Stimulated activated effector memory CD8-positive, alpha-beta T cell treated with anti-CD3 and anti-CD28 coated beads, Interleukin-12 subunit alpha, Interleukin-12 subunit beta, amount 100 ng/mL, for 72 hours (primary cell): ENCODE measurements at regions not wholly inside any gene's neighbourhood (a gene's known extent, or its start where the extent isn't known, plus 50 kb on each side); places are given as distances from the start of the nearest gene placed in this dataset.

Experiments
- ATAC-seq: fragments of 150-1000 bp; cut with Tn5 transposase; 2 replicates; pipeline ENCODE4 v1.10.0; 2021
- DNase-seq, 2 donors: peaks; one replicate each; pipeline ENCODE4 v3.0.0; 2021 to 2022; ENCODE audit warnings: low spot score in 2 of 2
- H3K27ac Mint-ChIP-seq: one replicate; pipeline ENCODE4 v1.8.0; 2022; ENCODE audit warnings: mild to moderate bottlenecking, mixed read lengths
- H3K36me3 Mint-ChIP-seq: one replicate; pipeline ENCODE4 v1.8.0; 2022; ENCODE audit warnings: mild to moderate bottlenecking, mixed read lengths
- H3K4me1 Mint-ChIP-seq: one replicate; pipeline ENCODE4 v1.8.0; 2022; ENCODE audit warnings: mixed read lengths
- H3K4me3 Mint-ChIP-seq: one replicate; pipeline ENCODE4 v1.8.0; 2022; ENCODE audit warnings: mild to moderate bottlenecking, mixed read lengths
- H3K9me3 Mint-ChIP-seq: one replicate; pipeline ENCODE4 v1.8.0; 2022; ENCODE audit warnings: mixed read lengths

GRCh38 chr4:18973296-18973695, 951.7 kb upstream of the LCORL start:
- Mint-ChIP-seq H3K27ac (no peak overlapping the region), H3K4me3 (no peak overlapping the region)

GRCh38 chr4:18961879-18962278, 940.3 kb upstream of the LCORL start:
- no peaks in the 10 kb centered on the region for H3K4me1 Mint-ChIP-seq
- no peak overlapping the region for H3K4me3 Mint-ChIP-seq
- H3K9me3 Mint-ChIP-seq: peaks cover 20% of the 10 kb centered on the region
- ATAC-seq: no peak
- no peak for DNase-seq
- H3K27ac Mint-ChIP-seq: no peak overlapping the region
- H3K36me3 Mint-ChIP-seq: no peaks in the 10 kb centered on the region

More at GRCh38 chr4:18973296-18973695, 951.7 kb upstream of the LCORL start:
- no peaks in the 10 kb centered on the region for H3K4me1 Mint-ChIP-seq
- peaks cover 10% of the 10 kb centered on the region for H3K9me3 Mint-ChIP-seq
- DNase-seq: no peak
- no peak for ATAC-seq
- no peaks in the 10 kb centered on the region for H3K36me3 Mint-ChIP-seq

GRCh38 chr4:18961266-18961665, 939.7 kb upstream of the LCORL start:
- no peak for ATAC-seq

GRCh38 chr4:18957716-18958115, 936.2 kb upstream of the LCORL start:
- DNase-seq (no peak), ATAC-seq (no peak)
- Mint-ChIP-seq H3K9me3 (peaks cover 32% of the 10 kb centered on the region), H3K4me3 (no peak overlapping the region), H3K36me3 (no peaks in the 10 kb centered on the region), H3K27ac (no peak overlapping the region), H3K4me1 (no peaks in the 10 kb centered on the region)

More at GRCh38 chr4:18961266-18961665, 939.7 kb upstream of the LCORL start:
- no peak for DNase-seq
- Mint-ChIP-seq H3K4me1 (no peaks in the 10 kb centered on the region), H3K4me3 (no peak overlapping the region), H3K9me3 (peaks cover 21% of the 10 kb centered on the region), H3K27ac (no peak overlapping the region), H3K36me3 (no peaks in the 10 kb centered on the region)

GRCh38 chr4:18954538-18954937, 933.0 kb upstream of the LCORL start:
- DNase-seq (no peak), ATAC-seq (no peak)
- Mint-ChIP-seq H3K27ac (no peak overlapping the region), H3K4me1 (no peaks in the 10 kb centered on the region), H3K36me3 (no peaks in the 10 kb centered on the region), H3K9me3 (peaks cover 27% of the 10 kb centered on the region), H3K4me3 (no peak overlapping the region)

DNA sequence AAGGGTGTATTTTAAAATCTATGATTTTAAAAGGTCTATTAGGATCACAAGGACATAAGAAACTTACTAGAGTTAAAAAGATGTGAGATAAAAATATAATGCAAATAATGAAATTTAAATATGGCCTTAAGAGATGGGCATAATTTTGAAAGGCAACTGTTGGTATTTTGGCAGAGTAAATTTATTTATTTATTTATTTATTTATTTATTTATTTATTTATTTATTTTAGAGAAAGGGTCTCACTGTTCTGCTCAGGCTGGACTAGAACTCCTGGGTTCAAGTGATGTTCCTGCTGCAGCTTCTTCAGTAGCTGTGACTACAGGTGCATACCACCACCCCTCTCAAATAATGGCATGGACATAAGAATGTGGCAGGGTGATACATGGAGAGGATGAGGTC, 932.1 kb upstream of the LCORL start:
- peaks cover 20% of the 10 kb centered on the region for H3K9me3 Mint-ChIP-seq
- H3K4me1 Mint-ChIP-seq: no peaks in the 10 kb centered on the region
- ATAC-seq (no peak), DNase-seq (no peak)
- no peaks in the 10 kb centered on the region for H3K36me3 Mint-ChIP-seq
- no peak overlapping the region for H3K4me3 Mint-ChIP-seq
- no peak overlapping the region for H3K27ac Mint-ChIP-seq

DNA sequence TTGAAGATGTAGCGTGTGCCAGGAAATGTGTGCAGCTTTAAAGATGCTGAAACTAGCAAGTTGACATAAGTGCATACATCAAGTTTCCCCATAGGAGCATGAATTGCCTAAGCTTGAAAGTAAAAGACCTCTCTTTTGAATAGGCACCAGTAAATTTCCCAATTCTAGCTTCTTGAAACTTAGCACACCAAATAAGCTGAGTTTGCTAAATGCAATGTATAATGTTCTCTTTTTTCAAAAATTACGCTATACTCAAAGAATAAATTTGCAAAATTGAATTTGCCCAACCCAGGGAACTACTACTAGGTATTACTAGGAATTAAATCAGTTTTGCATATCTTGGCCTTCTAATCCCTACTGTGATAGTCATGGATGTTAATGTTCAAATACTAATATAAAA, 923.9 kb upstream of the LCORL start:
- Mint-ChIP-seq H3K9me3 (peaks cover 8% of the 10 kb centered on the region), H3K4me1 (no peaks in the 10 kb centered on the region), H3K27ac (no peak overlapping the region), H3K36me3 (no peaks in the 10 kb centered on the region), H3K4me3 (no peak overlapping the region)
- ATAC-seq (no peak), DNase-seq (no peak)

- DNase-seq (no peak), ATAC-seq (no peak)
- Mint-ChIP-seq H3K4me3 (no peak overlapping the region), H3K4me1 (no peaks in the 10 kb centered on the region), H3K9me3 (peaks cover 15% of the 10 kb centered on the region), H3K36me3 (no peaks in the 10 kb centered on the region), H3K27ac (no peak overlapping the region)
Measured at GRCh38 chr4:18942874-18943273, 921.3 kb upstream of the LCORL start.

- ATAC-seq (no peak), DNase-seq (no peak)
- Mint-ChIP-seq H3K36me3 (no peaks in the 10 kb centered on the region), H3K9me3 (peaks cover 22% of the 10 kb centered on the region), H3K4me1 (no peaks in the 10 kb centered on the region), H3K4me3 (no peak overlapping the region), H3K27ac (no peak overlapping the region)
Measured at GRCh38 chr4:18938343-18939099, 917.0 kb upstream of the LCORL start.

DNA sequence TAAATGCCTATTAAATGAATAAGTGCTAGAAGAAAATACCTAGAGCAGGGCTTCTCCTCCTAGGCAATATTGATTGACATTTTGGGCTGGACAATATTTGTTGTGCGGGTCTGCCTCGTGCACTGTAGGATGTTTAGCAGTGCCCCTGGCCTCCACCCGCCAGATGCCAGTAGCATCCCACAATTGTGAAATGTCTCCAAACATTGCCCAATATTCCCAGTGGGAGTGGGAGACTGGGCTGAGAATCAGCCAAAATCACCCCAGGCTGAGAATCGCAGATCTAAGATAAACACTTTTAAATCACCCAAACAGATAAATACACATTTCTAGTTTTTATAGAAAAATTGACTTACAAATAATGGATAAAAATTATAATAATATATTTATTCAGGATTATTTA, 916.2 kb upstream of the LCORL start:
- Mint-ChIP-seq H3K4me1 (no peaks in the 10 kb centered on the region), H3K9me3 (peaks cover 19% of the 10 kb centered on the region), H3K4me3 (no peak overlapping the region), H3K36me3 (no peaks in the 10 kb centered on the region), H3K27ac (no peak overlapping the region)
- DNase-seq (no peak), ATAC-seq (no peak)

DNA sequence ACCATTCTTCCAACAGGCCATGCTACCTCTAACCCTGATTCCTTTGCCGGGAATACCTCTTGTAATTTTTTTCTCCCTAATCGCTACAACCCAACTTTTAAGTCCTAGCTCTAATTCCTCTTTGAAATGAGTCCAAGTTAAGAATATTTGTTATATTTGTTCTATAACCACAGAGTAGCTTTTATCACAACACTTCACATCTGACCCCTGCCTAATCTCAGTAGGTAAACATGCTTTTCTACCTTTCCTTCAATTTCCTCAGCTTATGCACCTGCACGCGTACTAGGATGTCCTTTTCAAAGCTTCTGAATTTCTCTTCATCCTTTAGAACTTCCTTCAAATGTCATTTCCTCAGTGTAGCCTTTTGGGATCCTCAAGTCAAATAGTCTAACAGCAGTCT, 915.5 kb upstream of the LCORL start:
- ATAC-seq (no peak), DNase-seq (no peak)
- Mint-ChIP-seq H3K4me1 (no peaks in the 10 kb centered on the region), H3K9me3 (peaks cover 19% of the 10 kb centered on the region), H3K4me3 (no peak overlapping the region), H3K36me3 (no peaks in the 10 kb centered on the region), H3K27ac (no peak overlapping the region)

DNA sequence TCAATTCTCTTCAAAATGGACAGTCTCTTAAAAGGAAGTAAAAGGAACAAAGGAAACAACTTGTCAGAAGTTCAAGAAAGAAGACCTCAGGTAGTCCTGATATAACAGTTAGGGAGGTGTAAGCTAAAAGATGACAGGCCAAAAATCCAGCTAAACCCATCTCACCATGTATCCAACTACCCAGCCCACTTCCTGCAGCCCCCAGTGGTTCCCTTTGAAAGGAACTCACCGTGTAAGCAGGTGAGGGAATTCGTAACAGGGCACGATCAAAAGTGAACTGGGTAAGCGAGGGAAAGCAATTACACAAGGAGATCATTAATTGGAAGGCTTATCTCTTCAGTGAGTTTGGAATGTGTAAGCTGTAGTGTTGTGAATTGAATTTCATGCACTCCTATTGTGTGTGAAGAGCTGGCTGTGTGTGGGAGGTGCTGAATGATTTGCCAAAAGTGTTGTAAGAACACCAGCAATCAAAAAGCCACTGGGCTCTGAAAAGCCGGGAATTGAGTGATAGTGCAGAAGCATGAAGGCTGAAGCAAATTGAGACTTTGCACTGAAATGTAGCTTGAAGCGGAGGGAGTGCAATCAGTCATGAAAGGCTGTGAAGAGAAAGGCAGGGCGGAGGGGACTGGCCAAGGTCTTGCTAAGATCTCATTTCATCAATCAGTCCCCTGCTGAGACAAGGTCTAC, 914.2 kb upstream of the LCORL start:
- Mint-ChIP-seq H3K27ac (no peak overlapping the region), H3K36me3 (no peaks in the 10 kb centered on the region), H3K4me3 (no peak overlapping the region), H3K4me1 (no peaks in the 10 kb centered on the region), H3K9me3 (peaks cover 19% of the 10 kb centered on the region)
- ATAC-seq (no peak), DNase-seq (no peak)

GRCh38 chr4:18934197-18934596, 912.6 kb upstream of the LCORL start:
- Mint-ChIP-seq H3K4me1 (no peaks in the 10 kb centered on the region), H3K27ac (no peak overlapping the region), H3K4me3 (no peak overlapping the region), H3K9me3 (peaks cover 17% of the 10 kb centered on the region), H3K36me3 (no peaks in the 10 kb centered on the region)
- ATAC-seq (no peak), DNase-seq (no peak)

- H3K4me3 Mint-ChIP-seq: no peak overlapping the region
- H3K4me1 Mint-ChIP-seq: no peaks in the 10 kb centered on the region
- ATAC-seq (no peak), DNase-seq (no peak)
- peaks cover 13% of the 10 kb centered on the region for H3K9me3 Mint-ChIP-seq
- no peak overlapping the region for H3K27ac Mint-ChIP-seq
- no peaks in the 10 kb centered on the region for H3K36me3 Mint-ChIP-seq
Measured at GRCh38 chr4:18932730-18933339, 911.3 kb upstream of the LCORL start.

GRCh38 chr4:18931643-18932377, 910.3 kb upstream of the LCORL start:
- no peak for ATAC-seq
- Mint-ChIP-seq H3K4me3 (no peak overlapping the region), H3K27ac (no peak overlapping the region), H3K9me3 (peaks cover 9% of the 10 kb centered on the region), H3K4me1 (no peaks in the 10 kb centered on the region), H3K36me3 (no peaks in the 10 kb centered on the region)
- no peak for DNase-seq
